GM12875 (cell line): ENCODE measurements at regions not wholly inside any gene's neighbourhood (a gene's known extent, or its start where the extent isn't known, plus 50 kb on each side); places are given as distances from the start of the nearest gene placed in this dataset.

Source experiments
- H3K4me3 ChIP-seq: one replicate; pipeline ENCODE4 v1.5.1; 2011; ENCODE audit warnings: low read depth, low read length, control low read depth
- TF ChIP-seq, protein P1 (sequence below): IDR thresholded peaks from 2 replicates; pipeline ENCODE4 v1.5.1; 2011; ENCODE audit warnings: low read depth, mild to moderate bottlenecking, control low read depth, inconsistent platforms, low read length, moderate library complexity, borderline replicate concordance; ENCODE audit not compliant: insufficient read depth

DNA sequence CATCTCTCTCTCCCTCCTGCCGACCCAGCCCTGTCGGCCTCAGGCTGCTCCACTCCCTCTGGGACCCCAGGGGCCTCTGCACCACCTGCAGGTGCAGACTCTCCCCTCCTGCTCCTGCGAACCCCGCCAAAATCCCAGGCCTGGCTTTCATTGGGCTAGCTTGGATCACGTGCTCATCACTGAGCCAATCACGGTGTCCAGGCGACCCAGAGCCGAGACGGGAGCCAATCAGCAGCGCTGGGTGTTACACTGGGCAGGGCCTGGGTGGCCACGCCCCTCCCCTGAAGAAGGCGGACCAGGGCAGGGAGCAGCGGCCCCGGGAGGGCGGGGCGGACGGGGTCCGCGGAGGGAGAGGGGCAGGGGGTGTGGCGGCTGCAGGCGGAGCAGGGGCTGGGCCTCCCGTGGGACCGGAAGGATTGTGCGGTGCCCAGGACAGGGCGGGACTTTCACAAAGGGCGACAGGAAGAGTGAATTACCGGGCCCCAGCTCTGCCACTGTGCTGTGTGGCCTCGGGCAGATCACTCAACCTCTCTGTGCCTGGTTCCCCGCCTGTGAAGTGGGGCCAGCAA, 66.6 kb upstream of the FBRSL1 start:
- no peak overlapping the region for H3K4me3 ChIP-seq
- TF ChIP-seq, protein P1, sequence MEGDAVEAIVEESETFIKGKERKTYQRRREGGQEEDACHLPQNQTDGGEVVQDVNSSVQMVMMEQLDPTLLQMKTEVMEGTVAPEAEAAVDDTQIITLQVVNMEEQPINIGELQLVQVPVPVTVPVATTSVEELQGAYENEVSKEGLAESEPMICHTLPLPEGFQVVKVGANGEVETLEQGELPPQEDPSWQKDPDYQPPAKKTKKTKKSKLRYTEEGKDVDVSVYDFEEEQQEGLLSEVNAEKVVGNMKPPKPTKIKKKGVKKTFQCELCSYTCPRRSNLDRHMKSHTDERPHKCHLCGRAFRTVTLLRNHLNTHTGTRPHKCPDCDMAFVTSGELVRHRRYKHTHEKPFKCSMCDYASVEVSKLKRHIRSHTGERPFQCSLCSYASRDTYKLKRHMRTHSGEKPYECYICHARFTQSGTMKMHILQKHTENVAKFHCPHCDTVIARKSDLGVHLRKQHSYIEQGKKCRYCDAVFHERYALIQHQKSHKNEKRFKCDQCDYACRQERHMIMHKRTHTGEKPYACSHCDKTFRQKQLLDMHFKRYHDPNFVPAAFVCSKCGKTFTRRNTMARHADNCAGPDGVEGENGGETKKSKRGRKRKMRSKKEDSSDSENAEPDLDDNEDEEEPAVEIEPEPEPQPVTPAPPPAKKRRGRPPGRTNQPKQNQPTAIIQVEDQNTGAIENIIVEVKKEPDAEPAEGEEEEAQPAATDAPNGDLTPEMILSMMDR = no peak

GRCh38 chr12:132422381-132423043, 67.4 kb upstream of the FBRSL1 start:
- TF ChIP-seq, protein P1 = no peak

GRCh38 chr12:132422040-132422380, 67.9 kb upstream of the FBRSL1 start:
- TF ChIP-seq, protein P1 = no peak
- no peak overlapping the region for H3K4me3 ChIP-seq

More at GRCh38 chr12:132422381-132423043, 67.4 kb upstream of the FBRSL1 start:
- H3K4me3 ChIP-seq = no peak overlapping the region

GRCh38 chr12:132419631-132420246, 70.2 kb upstream of the FBRSL1 start:
- no peak overlapping the region for H3K4me3 ChIP-seq
- TF ChIP-seq, protein P1 = no peak

DNA sequence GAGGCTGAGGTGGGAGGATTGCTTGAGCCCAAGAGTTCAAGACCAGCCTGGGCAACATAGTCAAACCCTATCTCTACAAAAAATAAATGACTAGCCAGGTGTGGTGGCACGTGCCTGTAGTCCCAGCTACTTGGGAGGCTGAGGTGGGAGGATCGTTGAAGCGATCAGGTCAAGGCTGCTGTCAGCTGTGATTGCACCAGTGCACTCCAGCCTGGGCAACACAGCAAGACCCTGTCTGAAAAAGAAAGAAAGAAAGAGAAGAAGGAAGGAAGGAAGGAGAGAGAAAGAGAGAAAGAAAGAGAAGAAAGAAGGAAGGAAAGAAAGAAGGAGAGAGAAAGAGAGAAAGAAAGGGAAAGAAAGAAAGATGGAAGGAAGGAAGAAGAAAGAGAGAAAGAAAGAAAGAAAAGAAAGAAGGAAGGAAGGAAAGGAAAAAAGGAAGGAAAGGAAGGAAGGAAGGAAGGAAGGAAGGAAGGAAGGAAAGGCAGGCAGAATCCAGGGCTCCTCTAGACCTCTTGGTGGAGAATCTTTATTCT, 71.5 kb upstream of the FBRSL1 start:
- no peak overlapping the region for H3K4me3 ChIP-seq
- TF ChIP-seq, protein P1 = no peak

DNA sequence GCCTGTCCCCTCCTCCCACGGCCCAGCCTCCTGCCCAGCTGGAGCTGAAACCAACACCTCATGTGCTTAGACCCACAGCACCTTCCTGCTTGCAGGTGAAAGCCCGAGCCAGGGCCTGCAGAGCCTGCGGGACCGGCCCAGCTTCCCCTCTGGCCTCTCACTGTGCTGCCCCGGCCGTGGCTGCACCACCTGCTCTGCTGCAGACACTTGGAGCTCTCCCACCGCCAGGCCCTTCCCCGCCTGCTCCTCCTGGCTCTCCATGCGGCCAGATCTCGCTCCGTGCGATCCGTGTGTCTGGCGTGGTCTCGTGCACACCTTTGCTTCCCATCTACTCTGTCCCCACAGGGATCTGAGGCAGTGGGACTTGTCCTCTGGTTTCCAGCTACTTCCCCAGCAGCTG, 72.2 kb upstream of the FBRSL1 start:
- no peak overlapping the region for H3K4me3 ChIP-seq
- TF ChIP-seq, protein P1 = no peak

- TF ChIP-seq, protein P1 = no peak
Measured at GRCh38 chr12:132416827-132417226, 73.1 kb upstream of the FBRSL1 start.

More at GRCh38 chr12:132416827-132417226, 73.1 kb upstream of the FBRSL1 start:
- no peak overlapping the region for H3K4me3 ChIP-seq
